HUES48 (cell line): ENCODE measurements at regions not wholly inside any gene's neighbourhood (a gene's known extent, or its start where the extent isn't known, plus 50 kb on each side); places are given as distances from the start of the nearest gene placed in this dataset.

Experiments
- H3K27ac ChIP-seq: one replicate; pipeline ENCODE4 v1.7.0; 2013; ENCODE audit warnings: low read depth, low read length, inconsistent platforms
- H3K27me3 ChIP-seq: 2 replicates; pipeline ENCODE4 v1.6.1; 2013; ENCODE audit warnings: mild to moderate bottlenecking, low read length; ENCODE audit not compliant: control insufficient read depth, insufficient read depth
- H3K36me3 ChIP-seq: 2 replicates; pipeline ENCODE4 v1.6.1; 2013; ENCODE audit warnings: low read length; ENCODE audit not compliant: control insufficient read depth, insufficient read depth
- H3K4me1 ChIP-seq: 2 replicates; pipeline ENCODE4 v1.6.1; 2013; ENCODE audit warnings: mild to moderate bottlenecking, low read length; ENCODE audit not compliant: control insufficient read depth, insufficient read depth
- H3K4me3 ChIP-seq: 2 replicates; pipeline ENCODE4 v1.5.1; 2013; ENCODE audit warnings: mild to moderate bottlenecking, low read depth, low read length
- H3K9ac ChIP-seq: 2 replicates; pipeline ENCODE4 v1.6.1; 2013; ENCODE audit warnings: mild to moderate bottlenecking, low read depth, low read length, moderate library complexity
- H3K9me3 ChIP-seq: 2 replicates; pipeline ENCODE4 v1.6.1; 2013; ENCODE audit warnings: low read length; ENCODE audit not compliant: control insufficient read depth, insufficient read depth

DNA sequence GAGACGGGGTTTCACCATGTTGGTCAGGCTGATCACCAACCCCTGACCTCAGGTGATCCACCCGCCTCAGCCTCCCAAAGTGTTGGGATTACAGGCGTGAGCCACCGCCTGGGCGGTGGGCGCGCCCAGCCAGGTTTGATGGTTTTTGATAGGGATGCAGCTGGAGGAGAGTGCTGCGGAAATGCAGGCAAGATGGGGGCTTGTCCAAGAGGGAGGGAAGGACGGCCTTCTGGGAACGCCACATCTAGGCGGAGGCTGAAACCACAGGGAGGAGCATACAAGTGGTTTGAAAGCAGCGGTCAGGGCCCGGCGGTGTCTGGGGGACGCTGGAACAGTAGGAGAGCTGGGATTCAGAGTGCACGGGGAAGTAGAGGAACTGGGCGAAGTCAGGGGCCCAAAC is 134.6 kb downstream of the VRK1 start:
- H3K27ac ChIP-seq = no peak overlapping the region
- no peaks in the 10 kb centered on the region for H3K27me3 ChIP-seq
- H3K9me3 ChIP-seq = no peaks in the 10 kb centered on the region

DNA sequence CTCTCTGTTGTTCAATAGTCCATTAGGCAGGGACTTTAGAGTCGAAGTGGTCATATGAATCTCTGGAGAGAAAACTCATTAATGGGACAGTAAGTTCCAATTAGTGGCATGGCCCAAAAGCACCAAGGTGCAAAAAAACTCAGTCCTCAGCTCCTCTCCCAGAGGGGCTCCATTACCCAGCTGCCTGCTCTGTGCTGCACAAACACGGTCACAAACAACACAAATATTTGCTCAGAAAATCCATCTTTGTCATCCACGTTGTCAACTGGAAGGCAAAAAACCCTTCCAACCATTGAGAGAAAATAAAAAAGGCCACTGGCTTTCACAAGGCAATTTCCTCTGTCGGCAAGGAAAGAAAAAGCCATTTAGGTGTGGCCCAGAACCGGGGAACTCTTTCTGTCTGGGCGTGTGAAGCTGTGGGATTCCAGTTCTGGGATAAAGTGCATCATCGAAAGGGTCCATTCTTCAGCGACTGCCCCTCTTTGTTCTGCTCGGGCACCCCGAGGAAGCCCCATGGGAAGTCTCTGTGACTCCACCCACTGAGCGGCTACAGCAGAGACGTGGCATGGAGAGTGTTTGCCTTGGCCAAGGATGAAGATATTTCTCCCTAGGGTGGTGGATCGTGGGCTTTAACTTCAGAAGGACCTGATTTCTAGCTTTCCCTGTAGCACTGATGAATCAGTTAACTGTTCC is 137.6 kb downstream of the VRK1 start:
- no peaks in the 10 kb centered on the region for H3K36me3 ChIP-seq
- H3K9ac ChIP-seq = no peak overlapping the region
- H3K27me3 ChIP-seq = no peaks in the 10 kb centered on the region
- no peak overlapping the region for H3K27ac ChIP-seq
- H3K9me3 ChIP-seq = no peaks in the 10 kb centered on the region
- no peaks in the 10 kb centered on the region for H3K4me1 ChIP-seq
- no peak overlapping the region for H3K4me3 ChIP-seq

More for the DNA sequence above, 134.6 kb downstream of the VRK1 start:
- Histone ChIP-seq H3K36me3 (no peaks in the 10 kb centered on the region), H3K9ac (no peak overlapping the region), H3K4me3 (no peak overlapping the region), H3K4me1 (no peaks in the 10 kb centered on the region)

DNA sequence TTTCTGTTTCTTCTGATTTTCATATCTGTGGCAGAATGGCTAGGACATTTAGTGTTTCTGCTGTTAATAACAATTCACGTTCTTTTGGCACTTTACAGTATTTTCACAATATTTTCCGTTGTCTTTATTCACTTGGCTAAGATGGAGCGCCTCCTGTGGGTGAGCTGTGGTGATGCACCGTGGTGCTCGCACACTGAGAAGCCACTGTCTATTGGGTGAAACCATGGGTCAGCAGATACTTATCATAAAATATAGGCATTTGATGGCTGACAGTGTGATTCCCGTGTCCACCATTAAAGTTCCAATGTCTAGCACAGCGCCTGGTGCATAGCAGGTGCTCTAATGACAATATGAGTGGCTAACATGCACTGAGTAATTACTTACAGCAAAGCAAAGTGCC is 141.8 kb downstream of the VRK1 start:
- H3K9ac ChIP-seq = no peak overlapping the region
- H3K27me3 ChIP-seq = no peaks in the 10 kb centered on the region
- no peaks in the 10 kb centered on the region for H3K36me3 ChIP-seq
- no peaks in the 10 kb centered on the region for H3K9me3 ChIP-seq
- H3K4me3 ChIP-seq = no peak overlapping the region
- H3K4me1 ChIP-seq = no peaks in the 10 kb centered on the region
- no peak overlapping the region for H3K27ac ChIP-seq

DNA sequence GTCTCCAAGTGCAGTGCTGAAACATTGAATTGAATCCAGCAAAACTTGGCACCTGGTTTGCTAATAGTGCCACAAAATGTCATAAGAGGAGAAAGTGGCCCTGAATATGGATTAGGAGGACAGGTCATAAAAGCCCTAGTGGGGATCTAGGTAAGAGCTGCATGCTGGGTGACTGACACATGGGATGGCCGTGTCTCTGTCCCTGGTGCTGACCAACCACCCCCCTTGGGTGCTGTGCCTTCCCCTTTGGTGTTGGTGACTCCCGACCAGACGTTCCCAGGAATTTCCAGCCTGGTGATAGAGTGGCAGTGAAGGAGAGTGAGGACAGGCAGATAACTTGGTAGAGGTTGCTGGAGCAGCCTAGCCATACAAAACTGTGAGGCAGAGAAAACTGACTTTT is 142.8 kb downstream of the VRK1 start:
- Histone ChIP-seq H3K36me3 (no peaks in the 10 kb centered on the region), H3K4me3 (no peak overlapping the region), H3K9me3 (no peaks in the 10 kb centered on the region), H3K9ac (no peak overlapping the region), H3K27ac (no peak overlapping the region), H3K4me1 (no peaks in the 10 kb centered on the region), H3K27me3 (no peaks in the 10 kb centered on the region)

DNA sequence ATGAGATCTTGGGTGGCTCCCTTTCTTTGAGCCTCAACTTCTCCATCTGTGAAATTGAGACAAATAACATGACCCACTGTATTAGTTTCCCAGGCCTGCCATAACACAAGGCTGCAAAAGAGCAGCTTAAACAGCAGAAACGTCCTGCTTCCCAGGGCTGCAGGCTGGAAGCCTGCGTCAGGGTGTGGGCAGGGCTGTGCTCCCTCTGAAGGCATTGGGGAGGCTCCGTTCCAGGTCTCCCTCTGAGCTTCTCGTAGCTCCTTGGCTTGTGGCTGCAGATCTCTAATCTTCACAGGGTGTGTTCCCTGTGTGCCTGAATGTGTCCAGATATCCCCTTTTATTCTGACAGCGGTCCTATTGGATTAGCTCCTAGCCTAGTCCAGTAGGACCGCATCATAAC is 147.1 kb downstream of the VRK1 start:
- H3K9ac ChIP-seq = no peak overlapping the region
- H3K27ac ChIP-seq = no peak overlapping the region
- H3K27me3 ChIP-seq = no peaks in the 10 kb centered on the region
- H3K36me3 ChIP-seq = no peaks in the 10 kb centered on the region; the same call in 1 of the 2 replicates
- H3K9me3 ChIP-seq = no peaks in the 10 kb centered on the region
- no peak overlapping the region for H3K4me3 ChIP-seq
- no peaks in the 10 kb centered on the region for H3K4me1 ChIP-seq

DNA sequence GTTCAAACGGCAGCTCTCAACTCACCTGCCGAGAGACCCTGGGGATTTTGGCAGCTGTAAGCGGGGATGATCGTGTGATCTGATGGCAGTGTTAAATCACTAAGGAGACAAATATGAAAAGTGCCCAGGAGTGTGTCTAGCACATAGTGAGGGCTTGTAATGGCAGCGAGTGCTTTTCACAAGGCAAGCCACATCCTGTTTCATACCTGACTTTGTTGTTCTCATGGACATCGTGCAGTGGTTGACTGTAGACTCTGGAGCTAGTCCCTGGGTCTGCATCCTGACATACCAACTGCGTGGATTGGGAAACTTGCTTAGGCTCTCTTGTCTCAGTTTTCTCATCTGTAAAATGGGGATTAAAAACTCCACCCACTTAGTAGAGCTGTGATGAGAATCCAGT is 148.5 kb downstream of the VRK1 start:
- H3K36me3 ChIP-seq = no peaks in the 10 kb centered on the region; the same call in 1 of the 2 replicates
- H3K9me3 ChIP-seq = no peaks in the 10 kb centered on the region
- no peaks in the 10 kb centered on the region for H3K27me3 ChIP-seq
- no peak overlapping the region for H3K4me3 ChIP-seq
- no peak overlapping the region for H3K27ac ChIP-seq
- no peaks in the 10 kb centered on the region for H3K4me1 ChIP-seq
- no peak overlapping the region for H3K9ac ChIP-seq

DNA sequence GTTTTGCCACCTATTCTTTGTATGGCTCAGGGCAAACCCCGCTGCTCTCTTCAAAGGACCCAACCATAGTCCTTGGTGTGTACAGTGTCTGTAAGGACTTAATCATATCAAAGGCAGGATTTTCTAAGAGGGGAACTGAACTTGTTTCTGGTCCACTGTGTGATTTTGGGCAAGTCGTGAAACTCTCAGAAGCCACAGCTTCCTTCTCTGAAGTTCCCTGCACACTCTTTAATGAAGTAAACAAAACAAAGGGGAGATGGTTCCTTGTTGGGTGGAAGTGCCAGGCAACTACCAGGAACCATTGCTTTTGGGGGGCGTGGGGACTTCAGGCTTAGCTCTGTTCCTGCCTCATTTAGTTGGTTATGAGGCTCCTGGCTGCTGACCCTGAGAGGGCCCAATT is 152.4 kb downstream of the VRK1 start:
- Histone ChIP-seq H3K4me1 (no peaks in the 10 kb centered on the region), H3K4me3 (no peak overlapping the region)

DNA sequence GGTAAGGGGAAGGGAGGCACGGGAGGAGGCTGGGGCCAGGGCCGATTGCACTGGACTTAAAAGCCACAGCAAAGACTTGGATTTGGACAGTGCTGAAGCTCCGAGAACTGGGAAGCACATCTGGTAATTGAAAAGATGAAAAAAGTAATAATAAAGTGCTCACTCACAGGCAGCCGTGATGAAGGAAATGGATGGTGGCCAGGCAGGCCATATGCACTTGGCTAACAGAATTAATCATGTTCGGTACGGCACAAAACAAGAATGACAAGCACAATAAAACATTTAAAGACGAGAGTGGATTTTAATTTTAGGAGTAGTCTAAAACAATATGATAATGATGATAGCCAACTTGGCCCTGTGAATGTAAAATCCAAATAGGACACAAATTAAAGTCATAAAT is 154.3 kb downstream of the VRK1 start:
- Histone ChIP-seq H3K36me3 (no peaks in the 10 kb centered on the region; the same call in 1 of the 2 replicates), H3K9me3 (no peaks in the 10 kb centered on the region), H3K4me3 (no peak overlapping the region), H3K27ac (no peak overlapping the region), H3K4me1 (no peaks in the 10 kb centered on the region), H3K9ac (no peak overlapping the region), H3K27me3 (no peaks in the 10 kb centered on the region)

More for the DNA sequence above, 152.4 kb downstream of the VRK1 start:
- Histone ChIP-seq H3K27ac (no peak overlapping the region), H3K9ac (no peak overlapping the region), H3K27me3 (no peaks in the 10 kb centered on the region), H3K36me3 (no peaks in the 10 kb centered on the region; the same call in 1 of the 2 replicates), H3K9me3 (no peaks in the 10 kb centered on the region)

DNA sequence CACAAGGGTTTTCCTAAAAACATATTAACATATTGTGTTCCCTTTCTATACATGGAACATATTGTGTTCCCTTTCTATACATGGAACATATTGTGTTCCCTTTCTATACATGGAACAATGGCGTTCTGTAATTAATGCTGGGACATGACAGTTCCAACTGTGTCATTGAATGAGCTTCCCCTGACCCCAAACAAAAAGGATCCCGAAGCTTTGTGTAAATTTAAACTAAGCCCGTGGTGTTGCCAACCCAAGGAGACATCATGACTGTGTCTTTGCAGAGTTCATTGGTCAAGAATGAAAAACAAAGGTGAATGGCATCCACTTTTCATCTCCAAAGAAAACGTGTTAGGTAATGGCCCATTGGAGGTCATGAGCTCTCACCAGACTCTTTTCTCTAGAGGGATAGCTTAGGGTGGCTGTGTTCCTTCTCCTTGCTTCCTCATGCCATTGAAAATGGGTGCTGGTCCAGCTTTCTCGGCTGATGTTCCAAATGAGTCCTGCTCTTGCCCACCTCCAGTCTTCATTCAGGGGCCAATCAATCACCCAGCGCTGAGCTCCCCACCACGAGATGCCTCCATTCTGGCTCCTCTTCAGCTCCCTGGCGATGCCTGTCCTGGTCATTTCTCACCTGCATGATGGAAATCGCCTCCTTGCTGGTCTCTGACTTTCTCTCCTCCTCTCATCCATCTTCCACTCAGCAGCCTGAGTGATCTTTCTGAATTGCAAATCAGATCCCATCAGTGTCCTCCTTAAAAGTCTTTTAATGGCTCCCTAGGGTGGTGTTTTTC is 156.1 kb downstream of the VRK1 start:
- no peaks in the 10 kb centered on the region for H3K9me3 ChIP-seq
- no peaks in the 10 kb centered on the region for H3K27me3 ChIP-seq
- H3K4me3 ChIP-seq = no peak overlapping the region
- no peaks in the 10 kb centered on the region for H3K36me3 ChIP-seq
- H3K4me1 ChIP-seq = no peaks in the 10 kb centered on the region
- no peak overlapping the region for H3K9ac ChIP-seq
- H3K27ac ChIP-seq = no peak overlapping the region

DNA sequence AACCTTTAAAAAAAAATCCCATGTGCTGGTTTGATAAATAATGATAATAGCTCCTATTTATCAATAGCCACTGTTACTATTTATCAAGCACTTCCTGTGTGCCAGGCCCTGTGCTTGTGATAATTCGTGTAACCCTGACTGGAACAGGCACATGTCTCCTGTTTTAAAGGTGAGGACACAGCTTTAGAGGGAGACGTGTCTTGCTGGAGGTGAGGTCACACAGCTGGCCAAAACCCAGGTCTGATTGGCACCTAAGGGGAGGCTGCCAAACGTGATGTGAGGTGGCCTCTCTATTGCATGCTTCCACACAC is 156.6 kb downstream of the VRK1 start:
- Histone ChIP-seq H3K4me3 (no peak overlapping the region), H3K9me3 (no peaks in the 10 kb centered on the region), H3K4me1 (no peaks in the 10 kb centered on the region), H3K27ac (no peak overlapping the region), H3K36me3 (no peaks in the 10 kb centered on the region), H3K27me3 (no peaks in the 10 kb centered on the region), H3K9ac (no peak overlapping the region)

DNA sequence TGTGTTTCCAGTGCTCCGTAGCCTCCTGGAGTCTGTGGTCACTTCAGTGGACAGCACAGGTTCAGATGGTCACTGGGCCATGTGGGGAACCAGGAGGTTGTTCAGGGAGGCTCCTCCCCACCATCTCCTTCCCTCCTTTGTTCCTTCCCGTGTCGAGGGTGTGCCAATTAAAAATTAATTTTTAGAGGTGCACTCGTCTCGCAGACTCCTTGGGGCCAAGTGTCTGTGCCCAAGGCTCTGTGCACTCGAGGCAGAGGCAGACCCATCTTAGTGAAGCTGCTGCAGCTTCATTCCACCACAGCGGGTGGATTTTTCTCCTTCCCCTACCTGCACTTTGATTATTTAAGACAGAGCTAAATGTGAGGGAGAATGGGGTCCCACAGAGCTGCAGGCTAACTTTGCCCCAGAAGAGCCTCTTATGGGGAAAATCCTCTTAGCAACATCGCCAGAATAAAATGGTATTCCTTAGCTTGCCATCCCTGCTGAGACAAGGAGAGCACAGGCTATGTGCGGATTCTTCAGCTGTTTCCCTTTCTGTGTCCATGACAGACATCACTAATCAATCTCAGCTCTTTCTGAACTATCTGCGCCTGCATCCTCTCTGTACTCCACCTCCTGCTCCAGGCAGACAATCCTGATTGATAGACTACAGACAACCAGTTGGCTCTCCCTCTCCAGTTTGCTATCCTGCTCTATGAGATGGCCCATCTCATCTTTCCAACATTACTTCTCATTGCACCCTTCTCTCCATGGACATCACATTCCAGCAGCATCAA is 159.5 kb downstream of the VRK1 start:
- Histone ChIP-seq H3K36me3 (no peaks in the 10 kb centered on the region), H3K27ac (no peak overlapping the region), H3K4me3 (no peak overlapping the region), H3K4me1 (no peaks in the 10 kb centered on the region), H3K9ac (no peak overlapping the region), H3K9me3 (no peaks in the 10 kb centered on the region), H3K27me3 (no peaks in the 10 kb centered on the region)
